CD14-positive monocyte (primary cell): ENCODE measurements at regions not wholly inside any gene's neighbourhood (a gene's known extent, or its start where the extent isn't known, plus 50 kb on each side); places are given as distances from the start of the nearest gene placed in this dataset.

Source experiments
- DNase-seq, 3 donors: peaks; one replicate each; pipeline ENCODE4 v3.0.0-alpha.2; 2011 to 2022
- H2AFZ ChIP-seq: 2 replicates; pipeline ENCODE4 v1.6.0; 2012; ENCODE audit warnings: mild to moderate bottlenecking, low read depth, low read length, inconsistent platforms; ENCODE audit not compliant: insufficient read depth, poor library complexity, severe bottlenecking
- H3K27ac ChIP-seq, 2 donors: 1 replicate in 1 of 2; 2 replicates in 1 of 2; pipeline ENCODE4 v1.5.1; 2012 to 2013; ENCODE audit warnings: low read length in 2 of 2, control low read depth in 1 of 2, inconsistent platforms in 1 of 2, low read depth in 1 of 2, mild to moderate bottlenecking in 1 of 2
- H3K27me3 ChIP-seq, 2 donors: one replicate each; pipeline versions ENCODE4 v1.6.0 to v1.6.1; 2011 to 2013; ENCODE audit warnings: low read length in 2 of 2; ENCODE audit not compliant: control insufficient read depth in 2 of 2, insufficient read depth in 2 of 2
- H3K36me3 ChIP-seq, 2 donors: replicated peaks in 1 of 2; 1 replicate in 1 of 2; 2 replicates in 1 of 2; pipeline versions ENCODE4 v1.5.1 to v1.6.1; 2012 to 2013; ENCODE audit warnings: low read length in 2 of 2, control low read depth in 1 of 2, inconsistent platforms in 1 of 2, mild to moderate bottlenecking in 1 of 2; ENCODE audit not compliant: insufficient read depth in 2 of 2, control insufficient read depth in 1 of 2
- H3K4me1 ChIP-seq, 2 donors: 1 replicate in 1 of 2; 2 replicates in 1 of 2; pipeline versions ENCODE4 v1.5.1 to v1.6.1; 2012 to 2013; ENCODE audit warnings: low read length in 2 of 2, control low read depth in 1 of 2, inconsistent platforms in 1 of 2, mild to moderate bottlenecking in 1 of 2, moderate library complexity in 1 of 2; ENCODE audit not compliant: insufficient read depth in 2 of 2, control insufficient read depth in 1 of 2
- H3K4me2 ChIP-seq: replicated peaks from 2 replicates; pipeline ENCODE3; 2012; ENCODE audit warnings: low read length, moderate library complexity, mild to moderate bottlenecking; ENCODE audit not compliant: poor library complexity, severe bottlenecking; ENCODE audit errors: extremely low read depth
- H3K4me3 ChIP-seq, 3 experiments: fragments of 200-600 bp in 1 of 3; sonication (generic) in 1 of 3; replicated peaks in 1 of 3; 1 replicate in 2 of 3; 2 replicates in 1 of 3; pipeline ENCODE4 v1.5.1; 2011 to 2013; ENCODE audit warnings: low read length in 3 of 3, mild to moderate bottlenecking in 3 of 3, control low read depth in 2 of 3, low read depth in 2 of 3, inconsistent platforms in 1 of 3, moderate library complexity in 1 of 3
- H3K79me2 ChIP-seq: 2 replicates; pipeline ENCODE4 v1.6.0; 2012; ENCODE audit warnings: mild to moderate bottlenecking, control low read depth, inconsistent platforms, low read length, moderate library complexity; ENCODE audit not compliant: insufficient read depth
- H3K9ac ChIP-seq: 2 replicates; pipeline ENCODE4 v1.6.0; 2017; ENCODE audit warnings: low read length, mild to moderate bottlenecking; ENCODE audit not compliant: insufficient read depth, poor library complexity, severe bottlenecking
- H3K9me3 ChIP-seq, 2 donors: replicated peaks in 1 of 2; 1 replicate in 1 of 2; 2 replicates in 1 of 2; pipeline versions ENCODE4 v1.5.1 to v1.6.1; 2012 to 2013; ENCODE audit warnings: low read length in 2 of 2, control low read depth in 1 of 2; ENCODE audit not compliant: control insufficient read depth in 1 of 2, insufficient read depth in 1 of 2
- H4K20me1 ChIP-seq: 2 replicates; pipeline ENCODE4 v1.6.0; 2012; ENCODE audit warnings: mild to moderate bottlenecking, low read length, control low read depth, moderate library complexity; ENCODE audit not compliant: insufficient read depth
- H3K27ac Mint-ChIP-seq, 7 donors: one replicate each; pipeline ENCODE4 v1.8.0; 2020; ENCODE audit warnings: mild to moderate bottlenecking in 7 of 7, mixed read lengths in 7 of 7, moderate library complexity in 6 of 7, inconsistent platforms in 2 of 7
- H3K27me3 Mint-ChIP-seq, 3 donors: one replicate each; pipeline ENCODE4 v1.8.0; 2021 to 2022; ENCODE audit warnings: low read depth in 3 of 3, mild to moderate bottlenecking in 3 of 3, mixed read lengths in 3 of 3, moderate library complexity in 3 of 3, inconsistent platforms in 1 of 3
- H3K36me3 Mint-ChIP-seq, 2 donors: one replicate each; pipeline ENCODE4 v1.8.0; 2020; ENCODE audit warnings: mixed read lengths in 2 of 2, inconsistent platforms in 1 of 2, mild to moderate bottlenecking in 1 of 2
- H3K4me1 Mint-ChIP-seq: one replicate; pipeline ENCODE4 v1.8.0; 2020; ENCODE audit warnings: mild to moderate bottlenecking, mixed read lengths
- H3K4me3 Mint-ChIP-seq, 2 donors: one replicate each; pipeline ENCODE4 v1.8.0; 2020; ENCODE audit warnings: mild to moderate bottlenecking in 2 of 2, mixed read lengths in 2 of 2, moderate library complexity in 1 of 2
- H3K9me3 Mint-ChIP-seq, 7 donors: one replicate each; pipeline ENCODE4 v1.8.0; 2020 to 2022; ENCODE audit warnings: mixed read lengths in 7 of 7, mild to moderate bottlenecking in 6 of 7, moderate library complexity in 6 of 7, inconsistent platforms in 2 of 7
- CTCF ChIP-seq: fragments of 200-600 bp; IDR thresholded peaks from one replicate; pipeline ENCODE4 v1.8.0; 2022; ENCODE audit warnings: antibody characterized with exemption, mild to moderate bottlenecking
- WGBS: methylation state at CpG from one replicate; pipeline ENCODE4 v1.1.5; 2013; ENCODE audit warnings: missing lambda C conversion rate; ENCODE audit not compliant: insufficient coverage; 5-methylcytosine and 5-hydroxymethylcytosine counted together
- intact Hi-C, 2 donors: fragments of 100-400 bp; cut with micrococcal nuclease; formaldehyde crosslinking; loops; one replicate each; pipeline versions ENCODE4 v1.15.0 to v1.15.1; 2023

- Histone ChIP-seq H3K9me3 (no peaks in the 10 kb centered on the region), H3K79me2 (no peaks in the 10 kb centered on the region), H3K36me3 (no peaks in the 10 kb centered on the region), H2AFZ (no peak overlapping the region), H3K27ac (no peak overlapping the region), H3K4me1 (no peaks in the 10 kb centered on the region), H3K4me2 (no peak overlapping the region), H3K27me3 (no peaks in the 10 kb centered on the region), H3K4me3 (no peak overlapping the region), H3K9ac (no peak overlapping the region), H4K20me1 (no peaks in the 10 kb centered on the region)
- TF ChIP-seq CTCF, result no peak
- 36% methylated on average over 1 of the region's 5 CpGs for WGBS
- Mint-ChIP-seq H3K4me1 (no peaks in the 10 kb centered on the region), H3K36me3 (peaks cover 0 to 4% of the 10 kb centered on the region in 2 donors), H3K27me3 (peaks cover 0 to 4% (median 4%) of the 10 kb centered on the region in 3 donors), H3K4me3 (no peak overlapping the region), H3K27ac (peak overlapping the region in 1 of 7 donors; percentile 72), H3K9me3 (peaks cover 0 to 2% (median 0%) of the 10 kb centered on the region in 7 donors)
- intact Hi-C loops, result no loop called here
- DNase-seq, result no peak
Observed at GRCh38 chr3:113110267-113110666, 101.1 kb upstream of the BOC start.

GRCh38 chr3:113111011-113111707 lies 100.2 kb upstream of the BOC start:
- no peak overlapping the region for H3K4me3 Mint-ChIP-seq
- no peak for TF ChIP-seq CTCF
- Histone ChIP-seq H3K36me3 (no peaks in the 10 kb centered on the region), H3K9me3 (no peaks in the 10 kb centered on the region), H3K27ac (no peak overlapping the region), H4K20me1 (no peaks in the 10 kb centered on the region), H3K4me2 (no peak overlapping the region), H3K4me1 (no peaks in the 10 kb centered on the region), H3K27me3 (no peaks in the 10 kb centered on the region), H2AFZ (no peak overlapping the region), H3K9ac (no peak overlapping the region), H3K79me2 (no peaks in the 10 kb centered on the region), H3K4me3 (no peak overlapping the region)
- intact Hi-C loops, result no loop called here
- peaks cover 0 to 5% (median 4%) of the 10 kb centered on the region in 3 donors for H3K27me3 Mint-ChIP-seq
- H3K27ac Mint-ChIP-seq, result no peak overlapping the region
- H3K4me1 Mint-ChIP-seq, result no peaks in the 10 kb centered on the region
- H3K9me3 Mint-ChIP-seq, result peaks cover 0 to 2% (median 0%) of the 10 kb centered on the region in 7 donors
- peaks cover 0 to 4% of the 10 kb centered on the region in 2 donors for H3K36me3 Mint-ChIP-seq
- no peak for DNase-seq
- WGBS, result 68% methylated on average over 3 of the region's 5 CpGs
